KG1 (cell line): ENCODE measurements at regions not wholly inside any gene's neighbourhood (a gene's known extent, or its start where the extent isn't known, plus 50 kb on each side); places are given as distances from the start of the nearest gene placed in this dataset.

Source experiments
- DNase-seq: peaks from one replicate; lab custom pipeline; 2025; lab: John Stamatoyannopoulos, UW

GRCh38 chr3:18295171-18295920, 129.8 kb downstream of the SATB1 start:
- DNase-seq, result peak; percentile 10

GRCh38 chr3:18290157-18290556, 135.0 kb downstream of the SATB1 start:
- no peak for DNase-seq

DNA sequence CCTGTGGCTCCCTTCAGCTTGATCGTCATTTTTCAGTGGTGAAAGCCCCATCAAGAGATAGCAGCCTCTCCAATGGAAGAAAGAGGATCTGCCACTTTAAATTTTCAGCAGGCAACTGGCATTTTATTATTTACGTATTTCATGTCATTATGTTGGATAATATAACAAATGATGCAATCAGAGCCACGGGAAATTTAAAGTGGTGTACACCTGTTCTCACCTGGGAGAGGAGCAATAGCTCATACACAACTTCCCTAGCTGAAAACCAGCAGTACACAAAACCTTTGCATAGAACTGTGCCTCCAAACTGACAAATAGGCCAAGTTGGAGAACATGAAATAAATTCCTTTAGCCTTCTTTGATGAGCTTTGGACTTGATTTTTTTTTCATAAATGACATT, 136.9 kb downstream of the SATB1 start:
- DNase-seq, result no peak

DNA sequence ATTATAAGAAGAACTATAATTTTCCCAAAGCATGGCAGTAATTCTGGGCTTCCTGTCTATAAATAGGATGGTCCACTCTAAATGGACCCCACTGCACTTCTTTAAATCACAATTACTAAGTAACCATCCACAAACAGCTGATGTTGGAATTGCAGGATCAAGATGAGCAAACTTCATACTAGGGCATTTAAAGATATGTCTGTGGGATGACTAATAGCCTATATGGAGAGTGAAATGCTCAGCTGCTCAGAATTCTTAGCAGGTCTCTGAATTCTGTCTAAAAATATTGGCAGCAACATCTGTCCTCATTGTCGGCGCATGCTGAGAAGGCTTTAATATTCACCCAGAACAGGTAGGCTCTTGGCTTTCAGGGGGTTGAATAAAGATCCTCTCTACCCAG, 140.4 kb downstream of the SATB1 start:
- DNase-seq, result no peak

DNA sequence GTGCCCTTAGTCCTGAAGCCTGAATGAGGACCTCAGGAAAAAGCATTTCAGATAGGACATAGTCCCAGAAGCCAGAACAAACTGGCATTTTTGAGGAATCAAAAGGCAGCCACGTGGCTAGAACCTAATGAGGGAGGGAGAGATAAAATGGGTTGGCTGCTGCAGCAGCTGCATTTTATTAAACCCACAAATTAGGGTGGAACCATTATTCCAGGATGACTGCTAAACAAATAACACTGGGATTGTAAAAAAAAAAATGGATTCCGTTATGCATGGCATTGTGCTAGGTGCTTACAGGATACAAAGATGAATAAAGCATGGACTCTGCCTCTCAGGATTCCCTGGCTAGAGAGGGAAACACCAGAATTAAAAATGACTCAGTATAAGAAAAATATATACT, 141.5 kb downstream of the SATB1 start:
- DNase-seq, result no peak

- DNase-seq, result no peak
These were observed 142.6 kb downstream of the SATB1 start for GRCh38 chr3:18282507-18282906.

- DNase-seq, result no peak
These were observed 145.9 kb downstream of the SATB1 start for GRCh38 chr3:18279226-18279737.

- no peak for DNase-seq
These were observed 160.3 kb downstream of the SATB1 start for GRCh38 chr3:18264853-18265252.

GRCh38 chr3:18264361-18264760, 160.8 kb downstream of the SATB1 start:
- DNase-seq, result no peak

- DNase-seq, result no peak
These were observed 166.6 kb downstream of the SATB1 start for GRCh38 chr3:18258492-18258891.

- no peak for DNase-seq
These were observed 172.6 kb downstream of the SATB1 start for GRCh38 chr3:18252578-18252977.

GRCh38 chr3:18250991-18251390, 174.1 kb downstream of the SATB1 start:
- DNase-seq, result no peak

DNA sequence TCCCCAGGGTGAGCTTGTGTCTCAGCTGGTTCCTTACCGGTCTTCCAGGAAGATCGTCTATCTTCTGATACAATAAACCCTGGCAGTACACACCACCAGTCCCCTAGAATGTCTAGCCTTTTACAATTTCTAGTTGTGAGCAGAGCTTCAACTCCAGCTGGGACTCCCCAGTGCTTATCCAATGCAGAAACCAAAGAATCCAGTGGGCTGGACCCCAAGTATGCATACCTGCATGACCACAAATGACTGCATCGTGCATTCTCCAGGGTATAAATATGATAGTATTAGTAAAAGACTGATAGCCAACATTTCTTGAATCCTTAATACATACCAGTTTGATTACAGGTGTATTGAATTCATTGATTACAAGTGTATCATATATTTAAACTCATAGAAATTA, 176.0 kb downstream of the SATB1 start:
- no peak for DNase-seq

DNA sequence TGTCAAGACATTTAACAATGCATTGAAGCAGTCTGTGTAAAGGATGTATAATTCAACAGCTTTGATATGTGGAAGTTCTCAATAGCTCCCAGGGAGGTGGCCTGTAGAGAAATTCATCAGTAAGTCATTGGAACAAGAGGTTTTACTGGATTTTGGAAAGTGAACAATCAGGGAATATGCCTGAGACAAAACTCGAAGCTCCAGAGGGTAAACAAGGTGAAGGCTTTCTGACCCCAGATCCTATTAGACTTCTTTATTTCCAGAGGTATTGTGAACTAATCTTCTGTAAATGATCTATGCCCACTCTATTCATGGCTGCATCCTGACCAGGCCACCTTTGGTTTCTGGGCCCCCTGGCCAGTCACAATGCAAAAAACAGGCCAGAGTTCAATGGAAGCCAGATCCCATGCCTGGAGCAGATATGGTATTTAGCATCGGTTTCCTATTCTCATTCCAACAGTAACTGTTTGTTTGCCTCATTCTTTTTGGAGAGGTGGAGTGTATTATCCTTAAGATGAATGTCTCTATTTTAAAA, 177.3 kb downstream of the SATB1 start:
- no peak for DNase-seq

- no peak for DNase-seq
These were observed 177.9 kb downstream of the SATB1 start for GRCh38 chr3:18247139-18247695.

- no peak for DNase-seq
These were observed 178.6 kb downstream of the SATB1 start for GRCh38 chr3:18246336-18247060.

GRCh38 chr3:18245721-18246120, 179.4 kb downstream of the SATB1 start:
- no peak for DNase-seq

GRCh38 chr3:18241837-18242236, 183.3 kb downstream of the SATB1 start:
- no peak for DNase-seq

DNA sequence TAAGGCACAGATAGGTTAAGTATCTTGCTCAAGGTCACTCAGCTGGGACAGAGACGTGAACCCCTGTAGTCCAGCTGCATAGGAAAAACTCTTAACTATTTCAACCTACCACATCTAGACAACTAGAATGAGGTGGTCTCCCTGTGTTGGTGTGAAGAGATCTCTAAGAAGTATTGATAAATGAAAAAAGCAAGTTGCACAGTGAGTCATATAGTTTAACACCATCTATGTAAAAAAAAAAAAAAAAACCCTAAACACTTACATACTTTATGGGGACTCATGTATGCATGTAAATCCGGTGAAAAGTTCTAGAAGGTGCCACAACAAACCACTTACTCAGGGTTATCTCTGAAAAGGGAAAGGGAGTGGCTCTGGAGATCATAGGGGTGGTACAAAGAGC, 185.5 kb downstream of the SATB1 start:
- DNase-seq, result no peak

GRCh38 chr3:18238746-18239331, 186.3 kb downstream of the SATB1 start:
- DNase-seq, result no peak

DNA sequence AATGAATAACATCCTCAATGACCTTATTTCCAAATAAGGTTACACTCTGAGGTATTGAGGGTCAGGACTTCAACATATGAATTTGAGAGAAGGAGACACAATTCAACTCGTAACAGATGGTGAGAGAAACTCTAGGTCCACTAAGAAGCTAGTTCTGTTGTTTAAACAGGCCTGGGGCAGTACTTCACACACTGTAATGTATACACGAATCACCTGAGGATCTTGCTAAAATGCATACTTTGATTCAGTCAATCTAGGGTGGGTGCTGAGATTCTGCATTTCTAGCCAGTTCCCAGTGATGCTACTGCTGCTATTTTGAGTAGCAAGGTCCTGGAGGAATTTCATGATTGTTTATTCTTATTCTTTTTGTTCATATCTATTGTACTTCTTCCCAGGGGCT, 186.8 kb downstream of the SATB1 start:
- no peak for DNase-seq

DNA sequence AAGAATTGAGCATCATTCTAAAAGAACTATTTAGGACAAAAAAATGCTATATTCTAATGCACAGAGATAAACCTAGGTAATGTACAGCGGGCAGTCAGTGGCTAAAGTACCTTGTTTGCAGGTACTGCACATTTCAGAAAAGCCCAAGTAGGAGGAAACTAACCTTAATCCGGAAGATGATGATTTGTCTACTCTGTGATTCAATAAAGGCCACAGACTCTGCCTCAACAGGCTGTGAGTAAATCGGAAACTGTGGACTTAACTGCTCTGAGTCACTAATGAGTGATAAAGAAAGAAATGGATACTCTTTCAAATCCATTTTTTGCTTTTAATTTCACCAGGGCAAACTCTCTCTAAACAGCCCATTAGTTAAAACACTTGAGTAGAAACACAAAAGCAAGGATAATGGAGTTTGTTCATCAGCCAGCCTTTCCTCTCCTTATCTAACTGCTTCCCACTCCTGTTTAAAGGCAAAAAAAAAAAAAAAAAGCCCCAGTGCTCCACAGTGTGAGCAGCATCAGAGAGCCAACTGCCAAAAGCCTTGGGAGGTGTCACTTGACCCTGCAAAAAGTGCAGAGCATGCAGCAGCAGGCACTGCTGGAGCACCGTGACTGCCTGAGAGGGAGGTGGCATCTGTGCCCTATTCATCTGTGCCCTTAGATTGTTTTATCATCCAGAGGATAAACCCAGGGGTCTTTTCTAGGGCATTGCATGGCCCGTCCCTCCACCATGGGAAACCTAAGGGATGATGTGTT, 187.7 kb downstream of the SATB1 start:
- no peak for DNase-seq
